ENCODE measurements at regions not wholly inside any gene's neighbourhood (a gene's known extent, or its start where the extent isn't known, plus 50 kb on each side); places are given as distances from the start of the nearest gene placed in this dataset.

- Histone ChIP-seq H3K4me3 (replicated peaks in 1 of 2; ENCODE audit: low read depth in 1 of 2, low read length in 2 of 2) (no peak overlapping the region), H3K36me3 (ENCODE audit: control insufficient read depth in 1 of 2, insufficient read depth in 2 of 2, low read length in 2 of 2) (no peaks in the 10 kb centered on the region), H3K4me1 (ENCODE audit: control insufficient read depth in 1 of 2, insufficient read depth in 2 of 2, low read length in 2 of 2) (no peaks in the 10 kb centered on the region), H3K9me2 (ENCODE audit: insufficient read depth) (no peaks in the 10 kb centered on the region), H3K9me3 (ENCODE audit: control insufficient read depth in 1 of 2, insufficient read depth in 1 of 2, low read depth in 1 of 2, low read length in 2 of 2) (peaks cover 0 to 9% of the 10 kb centered on the region in 2 experiments; a peak in 2 of 4 replicates), H3K4me2 (ENCODE audit: low read length) (no peak overlapping the region), H2AFZ (ENCODE audit: low read depth, low read length, poor library complexity, severe bottlenecking) (no peak overlapping the region), H3K27ac (ENCODE audit: low read depth, low read length) (no peak overlapping the region), H4K20me1 (ENCODE audit: insufficient read depth) (no peaks in the 10 kb centered on the region), H3K79me2 (ENCODE audit: insufficient read depth, low read length) (no peaks in the 10 kb centered on the region), H3K27me3 (ENCODE audit: insufficient read depth, low read length) (no peaks in the 10 kb centered on the region), H3K9ac (ENCODE audit: low read length) (no peak overlapping the region)
- ATAC-seq (no peak), DNase-seq (ENCODE audit: low read depth, low spot score) (no peak)
- intact Hi-C loops (cut with micrococcal nuclease): no loop called here
- no TSS peak for BruUV-seq (replicated peaks)
- TF ChIP-seq ATF3 (IDR thresholded peaks at IDR 0.05): no peak
- no peak for TF ChIP-seq SIN3A (IDR thresholded peaks at IDR 0.05; ENCODE audit: low read depth)
- TF ChIP-seq ELF1 (IDR thresholded peaks at IDR 0.05; ENCODE audit: borderline replicate concordance, low read depth): no peak
- no peak for TF ChIP-seq EZH2phosphoT487 (IDR thresholded peaks at IDR 0.05; ENCODE audit: borderline replicate concordance)
- no peak for TF ChIP-seq EGR1 (IDR thresholded peaks at IDR 0.05; ENCODE audit: low read depth)
- no peak for TF ChIP-seq CTCF (IDR thresholded peaks at IDR 0.05 in 2 of 3, conservative IDR thresholded peaks at IDR 0.05 in 1 of 3; ENCODE audit: borderline replicate concordance in 1 of 3, insufficient read depth in 1 of 3, low read depth in 2 of 3, low read length in 2 of 3)
- TF ChIP-seq RAD21 (IDR thresholded peaks at IDR 0.05; ENCODE audit: low read depth): no peak
- TF ChIP-seq ZBTB33 (IDR thresholded peaks at IDR 0.05; ENCODE audit: extremely low read depth, insufficient replicate concordance, low read length): no peak
- no peak for TF ChIP-seq SP1 (IDR thresholded peaks at IDR 0.05; ENCODE audit: low read depth)
- TF ChIP-seq ZNF274 (IDR thresholded peaks at IDR 0.05; ENCODE audit: low read depth, low read length): no peak
- no peak for TF ChIP-seq CEBPB (IDR thresholded peaks at IDR 0.05; ENCODE audit: low read depth)
- TF ChIP-seq REST (IDR thresholded peaks at IDR 0.05; ENCODE audit: low read depth): no peak
- TF ChIP-seq ZFX (IDR thresholded peaks at IDR 0.05): no peak
- no peak for TF ChIP-seq EZH2 (IDR thresholded peaks at IDR 0.05)
- no peak for TF ChIP-seq JUND (IDR thresholded peaks at IDR 0.05)
- TF ChIP-seq YY1 (IDR thresholded peaks at IDR 0.05; ENCODE audit: extremely low read depth, insufficient replicate concordance, low read depth, low read length): no peak
- no peak for TF ChIP-seq SRF (IDR thresholded peaks at IDR 0.05; ENCODE audit: low read depth)
- no peak for TF ChIP-seq MAX (IDR thresholded peaks at IDR 0.05)
- RAD21 ChIA-PET (ENCODE audit: low non-redundant PET in 1 of 2, low total read pairs in 2 of 2, uncharacterized antibody in 2 of 2, unreplicated experiment in 2 of 2): no interaction called here
- POLR2A ChIA-PET: no interaction called here
- CTCF ChIA-PET: no interaction called here
These were observed 200.5 kb upstream of the ANO3 start for GRCh38 chr11:26131406-26131805.

Data from HCT116 (cell line).